Sigmoid colon (tissue), 3 donors: ENCODE measurements at regions not wholly inside any gene's neighbourhood (a gene's known extent, or its start where the extent isn't known, plus 50 kb on each side); places are given as distances from the start of the nearest gene placed in this dataset.

Source experiments
- POLR2A ChIP-seq, 2 donors: fragments of 450-650 bp; IDR thresholded peaks; one replicate each; pipeline ENCODE4 v1.6.1; 2016; ENCODE audit warnings: antibody characterized with exemption in 2 of 2, mild to moderate bottlenecking in 2 of 2, moderate library complexity in 2 of 2
- TF ChIP-seq, protein P1 (sequence below), 4 experiments: fragments of 450-650 bp in 3 of 4; fragments of 200-600 bp in 1 of 4; IDR thresholded peaks; one replicate each; pipeline ENCODE4 v1.5.1; 2016 to 2019; ENCODE audit warnings: antibody characterized with exemption in 4 of 4, mild to moderate bottlenecking in 3 of 4, moderate library complexity in 2 of 4

DNA sequence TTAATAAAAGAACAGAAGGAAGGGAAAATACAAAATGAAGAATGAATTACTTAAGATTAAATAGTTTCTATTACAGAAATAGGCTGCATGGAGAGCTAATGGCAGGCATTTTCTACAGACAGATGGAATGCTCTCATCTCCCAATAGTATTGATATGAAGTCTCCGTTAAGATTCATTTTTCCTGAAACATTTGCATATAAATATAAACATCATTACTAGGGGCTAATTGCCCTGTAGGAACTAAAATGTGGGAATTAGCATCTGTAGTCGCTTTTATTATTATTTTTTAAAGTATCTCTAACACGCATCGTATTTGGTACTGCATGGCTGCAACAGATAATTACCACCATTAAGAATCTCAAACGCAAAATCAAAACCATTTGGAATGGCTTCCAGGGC lies 2275.5 kb downstream of the MAT2B start:
- TF ChIP-seq, protein P1, sequence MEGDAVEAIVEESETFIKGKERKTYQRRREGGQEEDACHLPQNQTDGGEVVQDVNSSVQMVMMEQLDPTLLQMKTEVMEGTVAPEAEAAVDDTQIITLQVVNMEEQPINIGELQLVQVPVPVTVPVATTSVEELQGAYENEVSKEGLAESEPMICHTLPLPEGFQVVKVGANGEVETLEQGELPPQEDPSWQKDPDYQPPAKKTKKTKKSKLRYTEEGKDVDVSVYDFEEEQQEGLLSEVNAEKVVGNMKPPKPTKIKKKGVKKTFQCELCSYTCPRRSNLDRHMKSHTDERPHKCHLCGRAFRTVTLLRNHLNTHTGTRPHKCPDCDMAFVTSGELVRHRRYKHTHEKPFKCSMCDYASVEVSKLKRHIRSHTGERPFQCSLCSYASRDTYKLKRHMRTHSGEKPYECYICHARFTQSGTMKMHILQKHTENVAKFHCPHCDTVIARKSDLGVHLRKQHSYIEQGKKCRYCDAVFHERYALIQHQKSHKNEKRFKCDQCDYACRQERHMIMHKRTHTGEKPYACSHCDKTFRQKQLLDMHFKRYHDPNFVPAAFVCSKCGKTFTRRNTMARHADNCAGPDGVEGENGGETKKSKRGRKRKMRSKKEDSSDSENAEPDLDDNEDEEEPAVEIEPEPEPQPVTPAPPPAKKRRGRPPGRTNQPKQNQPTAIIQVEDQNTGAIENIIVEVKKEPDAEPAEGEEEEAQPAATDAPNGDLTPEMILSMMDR (IDR thresholded peaks at IDR 0.05): no peak
- no peak for TF ChIP-seq POLR2A (IDR thresholded peaks at IDR 0.05)
